Heart left ventricle (tissue), 13 donors: ENCODE measurements at regions not wholly inside any gene's neighbourhood (a gene's known extent, or its start where the extent isn't known, plus 50 kb on each side); places are given as distances from the start of the nearest gene placed in this dataset.

Source experiments
- CTCF ChIP-seq, 12 donors: fragments of 200-600 bp; sonication (generic) in 4 of 12; IDR thresholded peaks; one replicate each; pipeline versions ENCODE4 v1.5.0 to v1.8.0; 2018 to 2022; ENCODE audit warnings: antibody characterized with exemption in 12 of 12, mild to moderate bottlenecking in 5 of 12
- POLR2A ChIP-seq, 2 donors: fragments of 450-650 bp; IDR thresholded peaks; one replicate each; pipeline ENCODE4 v1.6.1; 2017; ENCODE audit warnings: antibody characterized with exemption in 2 of 2, mild to moderate bottlenecking in 2 of 2, moderate library complexity in 2 of 2
- donor health status: ischemic (EF 13 %, LVEDD 7.1; RV severe dilation, severe dysfunction).
- donor health status: DM: no; HTN: yes; CAD: no.
- donor health status: DM: no; HTN: no; CAD: no.
- donor health status: ischemic (EF 25% LVEDD 6.9; RV normal size, moderate dysfunction).
- donor health status: ischemic (EF 25% LVEDD 5.7; RV mildly dilated, moderate dysfunction).
- donor health status: ischemic (EF 35%, LVEDD 5.7; RV mildly dilated, moderate dysfunction).
- donor health status: nonischemic (EF 11% LVEDD 7.7; RV severe dilation, severe dysfunction).
- donor health status: DM: yes; HTN: yes; CAD: no.
- donor health status: PGD.
- donor health status: ischemic (EF 29% LVEDD 5.4; RV normal size, mild dysfunction).
- donor health status: nonischemic (EF 23%, LVEDD 6.1; RV moderate dilation, normal function).

GRCh38 chr7:81577642-81578340 is 192.1 kb downstream of the HGF start:
- TF ChIP-seq POLR2A (IDR thresholded peaks at IDR 0.05) = no peak
- no peak for TF ChIP-seq CTCF (IDR thresholded peaks at IDR 0.05)
